ENCODE measurements at regions not wholly inside any gene's neighbourhood (a gene's known extent, or its start where the extent isn't known, plus 50 kb on each side); places are given as distances from the start of the nearest gene placed in this dataset.
A peak's percentile ranks its signal among the peaks of the same experiment; 100 is the strongest.

GRCh38 chr6:167650730-167651317 lies 175.9 kb upstream of the AFDN start (continued):
- TF ChIP-seq, protein P1, sequence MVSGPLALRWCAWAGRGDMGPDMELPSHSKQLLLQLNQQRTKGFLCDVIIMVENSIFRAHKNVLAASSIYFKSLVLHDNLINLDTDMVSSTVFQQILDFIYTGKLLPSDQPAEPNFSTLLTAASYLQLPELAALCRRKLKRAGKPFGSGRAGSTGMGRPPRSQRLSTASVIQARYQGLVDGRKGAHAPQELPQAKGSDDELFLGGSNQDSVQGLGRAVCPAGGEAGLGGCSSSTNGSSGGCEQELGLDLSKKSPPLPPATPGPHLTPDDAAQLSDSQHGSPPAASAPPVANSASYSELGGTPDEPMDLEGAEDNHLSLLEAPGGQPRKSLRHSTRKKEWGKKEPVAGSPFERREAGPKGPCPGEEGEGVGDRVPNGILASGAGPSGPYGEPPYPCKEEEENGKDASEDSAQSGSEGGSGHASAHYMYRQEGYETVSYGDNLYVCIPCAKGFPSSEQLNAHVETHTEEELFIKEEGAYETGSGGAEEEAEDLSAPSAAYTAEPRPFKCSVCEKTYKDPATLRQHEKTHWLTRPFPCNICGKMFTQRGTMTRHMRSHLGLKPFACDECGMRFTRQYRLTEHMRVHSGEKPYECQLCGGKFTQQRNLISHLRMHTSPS (CRISPR knock-in tag; IDR thresholded peaks at IDR 0.05; ENCODE audit: low read depth): no peak
- no peak for TF ChIP-seq TBP (CRISPR knock-in tag; IDR thresholded peaks at IDR 0.05)
- no peak for TF ChIP-seq ZNF354B (CRISPR knock-in tag; IDR thresholded peaks at IDR 0.05)
- TF ChIP-seq STAG1 (CRISPR knock-in tag; IDR thresholded peaks at IDR 0.05): peak; percentile 53
- TF ChIP-seq MYC (CRISPR knock-in tag; IDR thresholded peaks at IDR 0.05; ENCODE audit: borderline replicate concordance): peak; percentile 28; the same call in 1 of the 2 replicates
- no peak for TF ChIP-seq ZFYVE20 (CRISPR knock-in tag; IDR thresholded peaks at IDR 0.05; ENCODE audit: borderline replicate concordance, low read depth)
- TF ChIP-seq MAZ (IDR thresholded peaks at IDR 0.05; ENCODE audit: borderline replicate concordance, low read depth, low read length): no peak
- TF ChIP-seq MAZ (CRISPR knock-in tag; IDR thresholded peaks at IDR 0.05; ENCODE audit: low read depth): 0 out of 2 replicates have a peak, but pooled peaks have one; percentile 7
- TF ChIP-seq NCOA2 (CRISPR knock-in tag; IDR thresholded peaks at IDR 0.05): no peak
- TF ChIP-seq ZSCAN22 (CRISPR knock-in tag; IDR thresholded peaks at IDR 0.05): no peak
- TF ChIP-seq ZEB1 (IDR thresholded peaks at IDR 0.05; ENCODE audit: insufficient replicate concordance, low read depth): no peak
- no peak for TF ChIP-seq RAD51 (IDR thresholded peaks at IDR 0.05; ENCODE audit: borderline replicate concordance)
- TF ChIP-seq TFDP1 (CRISPR knock-in tag; IDR thresholded peaks at IDR 0.05; ENCODE audit: borderline replicate concordance): no peak
- no peak for TF ChIP-seq ZFP1 (CRISPR knock-in tag; IDR thresholded peaks at IDR 0.05)
- peak; percentile 42 for TF ChIP-seq CTCF (CRISPR knock-in tag; IDR thresholded peaks at IDR 0.05)
- TF ChIP-seq, protein P2, sequence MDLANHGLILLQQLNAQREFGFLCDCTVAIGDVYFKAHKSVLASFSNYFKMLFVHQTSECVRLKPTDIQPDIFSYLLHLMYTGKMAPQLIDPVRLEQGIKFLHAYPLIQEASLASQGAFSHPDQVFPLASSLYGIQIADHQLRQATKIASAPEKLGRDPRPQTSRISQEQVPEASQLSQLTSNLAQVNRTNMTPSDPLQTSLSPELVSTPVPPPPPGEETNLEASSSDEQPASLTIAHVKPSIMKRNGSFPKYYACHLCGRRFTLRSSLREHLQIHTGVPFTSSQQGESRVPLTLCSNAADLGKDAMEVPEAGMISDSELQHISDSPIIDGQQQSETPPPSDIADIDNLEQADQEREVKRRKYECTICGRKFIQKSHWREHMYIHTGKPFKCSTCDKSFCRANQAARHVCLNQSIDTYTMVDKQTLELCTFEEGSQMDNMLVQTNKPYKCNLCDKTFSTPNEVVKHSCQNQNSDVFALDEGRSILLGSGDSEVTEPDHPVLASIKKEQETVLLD (CRISPR knock-in tag; IDR thresholded peaks at IDR 0.05; ENCODE audit: low read depth): no peak
- no peak for TF ChIP-seq ZNF10 (CRISPR knock-in tag; IDR thresholded peaks at IDR 0.05; ENCODE audit: borderline replicate concordance, low read depth)
